ENCODE measurements at regions not wholly inside any gene's neighbourhood (a gene's known extent, or its start where the extent isn't known, plus 50 kb on each side); places are given as distances from the start of the nearest gene placed in this dataset.

- no peak for TF ChIP-seq CTCF (IDR thresholded peaks at IDR 0.05; ENCODE audit: control insufficient read depth, insufficient read depth, low read depth, low read length, missing control alignments)
- H3K4me3 ChIP-seq (ENCODE audit: control insufficient read depth, low read depth, low read length) = no peak overlapping the region
- no peak for DNase-seq (ENCODE audit: low read depth)
Measured at GRCh38 chr5:136853971-136854370, 488.6 kb upstream of the TRPC7 start.

DNA sequence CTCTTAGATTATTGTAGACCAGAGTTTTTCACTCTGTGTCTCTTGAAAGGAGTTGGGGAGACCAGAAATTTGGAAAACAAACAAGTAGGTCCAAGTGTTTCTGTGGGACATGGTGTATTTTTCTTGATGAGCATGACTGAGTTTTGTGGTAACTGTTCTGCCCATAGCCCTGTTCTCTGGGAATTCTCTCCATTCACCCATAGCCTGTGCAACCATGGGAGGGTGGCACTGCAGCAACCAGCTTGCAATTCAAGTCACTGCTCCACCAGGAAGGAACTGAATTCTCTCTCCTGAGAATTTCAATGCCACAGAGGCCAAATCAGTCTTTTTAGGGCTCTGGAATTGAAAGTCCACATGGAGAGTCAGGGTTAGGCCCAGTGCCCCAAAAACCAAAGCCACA lies 475.3 kb upstream of the TRPC7 start:
- H3K4me3 ChIP-seq (ENCODE audit: control insufficient read depth, low read depth, low read length) = no peak overlapping the region
- TF ChIP-seq CTCF (IDR thresholded peaks at IDR 0.05; ENCODE audit: control insufficient read depth, insufficient read depth, low read depth, low read length, missing control alignments) = no peak
- DNase-seq (ENCODE audit: low read depth) = no peak

DNA sequence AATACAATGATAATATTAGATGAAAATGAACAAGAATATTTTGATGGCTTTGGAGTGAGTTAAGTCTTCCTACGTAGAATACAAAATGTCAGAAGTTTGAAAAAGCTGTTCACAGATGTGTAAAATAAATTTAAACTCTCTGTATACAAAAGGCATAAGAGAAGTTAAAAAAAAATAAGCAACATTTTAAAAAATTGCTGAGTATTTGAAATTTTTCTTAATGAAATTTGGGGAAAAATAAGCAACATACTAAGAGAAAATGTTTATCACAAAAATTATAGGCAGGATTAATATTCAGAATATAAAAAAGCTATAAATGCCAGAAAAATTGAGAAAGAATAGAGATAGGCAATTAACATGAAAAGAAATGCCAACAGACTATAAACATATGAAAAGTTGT lies 470.7 kb upstream of the TRPC7 start:
- no peak for TF ChIP-seq CTCF (IDR thresholded peaks at IDR 0.05; ENCODE audit: control insufficient read depth, insufficient read depth, low read depth, low read length, missing control alignments)
- DNase-seq (ENCODE audit: low read depth) = no peak
- no peak overlapping the region for H3K4me3 ChIP-seq (ENCODE audit: control insufficient read depth, low read depth, low read length)

DNA sequence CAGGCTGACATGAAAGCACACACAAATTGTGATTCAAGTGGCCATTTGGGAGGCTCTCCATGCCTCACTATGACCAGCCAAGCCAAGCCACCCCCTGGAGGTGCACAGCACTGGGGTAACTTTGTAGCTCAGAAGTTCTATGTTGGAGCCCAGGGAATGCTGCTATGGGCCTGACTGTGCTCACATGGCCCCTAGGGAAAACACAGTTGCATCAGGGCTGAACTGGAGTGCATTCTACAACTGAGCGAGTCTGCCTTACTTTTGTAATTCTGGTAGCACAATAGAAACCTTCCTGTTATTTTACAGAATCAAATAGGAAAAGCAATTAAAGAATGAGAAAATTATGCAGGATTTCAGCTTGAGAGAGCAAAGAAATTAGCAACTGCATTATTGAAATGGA lies 455.5 kb upstream of the TRPC7 start:
- no peak overlapping the region for H3K4me3 ChIP-seq (ENCODE audit: control insufficient read depth, low read depth, low read length)
- DNase-seq (ENCODE audit: low read depth) = no peak
- no peak for TF ChIP-seq CTCF (IDR thresholded peaks at IDR 0.05; ENCODE audit: control insufficient read depth, insufficient read depth, low read depth, low read length, missing control alignments)

DNA sequence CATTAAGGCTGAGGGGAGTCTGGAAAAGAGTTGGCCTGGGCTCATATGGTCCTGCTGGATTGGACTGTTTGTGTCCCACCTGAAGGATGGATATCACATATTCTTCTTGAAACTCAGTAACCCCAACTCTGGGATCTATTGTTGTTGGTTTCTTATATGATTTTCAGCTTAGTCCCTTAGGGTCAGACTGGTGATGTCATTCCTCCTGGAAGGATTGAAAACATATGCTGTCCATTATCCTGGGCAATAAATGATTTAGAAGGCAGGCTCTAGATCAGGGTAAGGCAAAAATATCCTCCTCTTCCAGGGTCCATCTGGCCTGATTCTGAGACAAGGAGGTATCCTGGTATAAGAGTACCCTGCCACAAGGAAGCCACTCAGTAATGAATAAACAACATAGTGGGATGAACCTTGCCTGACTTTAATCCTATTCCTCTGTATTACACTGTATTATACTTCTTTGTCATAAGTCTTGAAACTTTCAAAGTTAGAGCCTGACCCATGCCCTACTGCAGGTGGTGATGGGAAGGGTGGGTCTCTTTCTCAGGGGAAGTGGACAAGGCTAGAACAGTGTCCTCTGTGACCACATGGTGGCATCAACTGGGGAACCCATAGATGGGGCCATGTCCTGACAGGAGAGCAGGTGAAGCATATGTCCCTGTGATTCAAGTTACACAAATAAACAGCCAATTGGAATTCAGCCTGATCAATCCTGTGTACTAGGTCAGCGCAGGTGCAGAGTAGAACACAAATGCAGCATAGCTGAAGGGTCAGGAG lies 454.4 kb upstream of the TRPC7 start:
- no peak overlapping the region for H3K4me3 ChIP-seq (ENCODE audit: control insufficient read depth, low read depth, low read length)
- no peak for DNase-seq (ENCODE audit: low read depth)
- TF ChIP-seq CTCF (IDR thresholded peaks at IDR 0.05; ENCODE audit: control insufficient read depth, insufficient read depth, low read depth, low read length, missing control alignments) = no peak

- H3K4me3 ChIP-seq (ENCODE audit: control insufficient read depth, low read depth, low read length) = no peak overlapping the region
- DNase-seq (ENCODE audit: low read depth) = no peak
- no peak for TF ChIP-seq CTCF (IDR thresholded peaks at IDR 0.05; ENCODE audit: control insufficient read depth, insufficient read depth, low read depth, low read length, missing control alignments)
Measured at GRCh38 chr5:136816327-136816726, 451.0 kb upstream of the TRPC7 start.
